ENCODE measurements at regions not wholly inside any gene's neighbourhood (a gene's known extent, or its start where the extent isn't known, plus 50 kb on each side); places are given as distances from the start of the nearest gene placed in this dataset.
"Not testable (repeated sequence)": the region's sequence is repeated elsewhere in the genome, so short reads cannot be mapped to it uniquely, and the experiment has no call there.

DNA sequence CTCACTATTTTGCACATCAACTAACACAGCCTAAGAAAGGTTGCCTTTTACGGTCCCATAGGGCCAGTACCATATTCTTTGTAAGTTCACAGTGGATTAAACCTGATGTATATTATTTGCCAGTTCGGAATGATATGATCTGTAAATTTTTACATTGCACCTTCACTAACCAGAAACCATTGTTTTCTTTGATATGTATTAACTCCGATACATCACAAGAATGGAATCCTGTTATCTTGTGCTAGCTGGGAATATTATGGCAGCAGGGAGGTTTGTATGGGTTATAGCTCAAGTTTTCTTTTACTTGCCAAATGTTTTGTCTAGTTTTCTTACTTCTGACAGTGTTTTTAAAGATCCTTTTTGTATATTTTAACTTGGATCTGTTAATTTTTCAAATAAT, 51.4 kb upstream of the S1PR1 start:
- no peak for DNase-seq (ENCODE audit: low read depth in 1 of 2, low spot score in 1 of 2)

DNA sequence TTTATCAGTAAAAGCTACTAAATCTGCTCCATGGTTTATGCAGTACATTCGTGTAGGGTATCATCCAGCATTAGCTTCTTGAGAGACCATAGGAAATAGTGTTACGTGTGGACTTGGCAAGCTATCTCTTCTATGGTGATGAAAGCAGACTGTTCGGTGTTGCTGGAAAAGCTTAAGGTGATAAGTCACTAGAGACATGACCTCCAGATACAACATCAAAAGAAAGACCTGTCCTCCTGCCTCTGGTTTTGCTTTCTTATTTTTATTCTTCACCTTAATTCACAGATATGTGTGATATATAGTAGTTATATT, 53.5 kb upstream of the S1PR1 start:
- DNase-seq (ENCODE audit: low read depth in 1 of 2, low spot score in 1 of 2) = no peak

DNA sequence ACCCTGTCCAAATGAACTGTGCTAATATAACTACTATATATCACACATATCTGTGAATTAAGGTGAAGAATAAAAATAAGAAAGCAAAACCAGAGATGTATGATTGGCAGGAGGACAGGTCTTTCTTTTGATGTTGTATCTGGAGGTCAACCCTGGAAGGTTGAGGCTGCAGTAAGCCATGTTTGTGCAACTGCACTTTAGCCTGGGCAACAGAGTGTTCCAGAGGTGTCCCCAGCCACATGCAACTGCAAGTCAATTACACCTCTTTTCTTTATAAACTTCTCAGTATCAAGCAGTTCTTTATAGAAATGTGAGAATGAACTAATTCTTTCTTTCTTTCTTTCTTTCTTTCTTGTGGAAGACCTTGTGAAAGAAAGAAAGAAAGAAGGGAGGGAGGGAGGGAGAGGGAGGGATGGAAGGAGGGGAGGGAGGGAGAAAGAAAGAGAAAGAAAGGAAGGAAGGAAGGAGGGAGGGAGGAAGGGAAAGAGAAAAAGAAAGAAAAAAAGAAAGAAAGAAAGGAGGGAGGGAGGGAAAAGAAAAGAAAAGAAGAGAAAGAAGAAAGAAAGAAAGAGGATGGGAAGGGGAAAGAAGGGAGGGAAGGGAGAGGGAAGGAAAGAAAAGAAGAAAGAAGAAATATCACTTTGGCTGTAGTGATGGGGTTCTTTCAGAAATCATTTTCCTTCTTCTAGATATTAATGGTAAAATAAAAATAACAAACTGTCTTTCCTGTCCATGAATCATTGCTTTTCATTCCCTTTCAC, 54.0 kb upstream of the S1PR1 start:
- DNase-seq (ENCODE audit: low read depth in 1 of 2, low spot score in 1 of 2) = no peak

DNA sequence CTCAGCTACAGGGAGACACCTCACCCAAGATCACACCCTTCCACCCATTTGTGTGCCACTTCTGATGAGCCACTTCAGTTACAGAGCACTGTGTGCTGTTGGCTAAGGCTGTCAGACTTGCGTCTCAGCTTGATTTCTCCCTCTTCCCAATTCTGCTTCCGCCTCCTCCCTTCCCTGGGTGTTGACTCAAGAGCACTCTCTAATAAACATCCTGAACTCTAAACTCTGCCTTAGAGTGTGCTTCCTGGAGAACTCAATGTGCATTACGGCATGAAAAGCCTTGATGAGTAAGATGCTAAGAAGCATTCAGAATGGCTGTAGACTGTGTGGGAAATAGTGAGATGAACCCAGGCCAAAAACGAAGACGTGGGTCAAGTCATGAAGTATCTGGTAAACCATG, 54.9 kb upstream of the S1PR1 start:
- DNase-seq (ENCODE audit: low read depth in 1 of 2, low spot score in 1 of 2) = no peak

DNA sequence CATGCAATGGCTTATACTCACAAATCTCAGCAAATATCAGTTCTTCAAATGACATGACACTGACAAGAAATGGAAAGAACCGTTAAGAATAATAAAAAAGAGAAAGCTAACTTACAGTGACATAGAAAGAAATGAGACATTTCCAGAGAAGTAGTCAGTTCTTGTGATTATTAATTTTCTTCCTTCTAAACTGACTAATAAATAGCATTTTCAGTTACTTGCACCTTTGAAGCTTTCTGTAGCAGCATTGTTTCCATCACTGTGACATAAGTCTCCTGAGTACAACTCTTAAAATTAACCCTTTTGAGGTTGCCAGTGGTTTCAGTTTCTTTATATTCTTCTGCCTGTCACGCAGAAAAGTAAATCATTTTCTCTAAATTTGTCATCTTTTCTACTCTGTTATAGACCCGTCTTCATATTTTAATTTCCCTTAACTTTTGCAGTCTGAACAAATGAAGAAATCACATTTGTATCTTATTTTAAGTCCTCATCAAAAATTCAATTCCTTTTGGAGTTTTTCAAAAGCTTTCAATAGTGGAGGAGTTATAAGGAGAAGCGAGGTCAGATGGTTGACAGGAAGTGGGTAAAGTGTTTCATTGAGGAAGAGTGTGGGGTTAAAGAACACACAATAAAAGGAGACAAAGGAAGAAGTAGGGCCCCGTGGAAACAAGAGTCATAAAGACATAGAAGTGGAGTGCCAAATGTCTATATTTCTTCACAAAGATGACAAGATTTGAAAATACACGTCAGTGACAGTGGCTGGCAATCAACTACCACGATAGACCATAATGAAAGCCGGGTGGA, 57.9 kb upstream of the S1PR1 start:
- no peak for DNase-seq (ENCODE audit: low read depth in 1 of 2, low spot score in 1 of 2)

DNA sequence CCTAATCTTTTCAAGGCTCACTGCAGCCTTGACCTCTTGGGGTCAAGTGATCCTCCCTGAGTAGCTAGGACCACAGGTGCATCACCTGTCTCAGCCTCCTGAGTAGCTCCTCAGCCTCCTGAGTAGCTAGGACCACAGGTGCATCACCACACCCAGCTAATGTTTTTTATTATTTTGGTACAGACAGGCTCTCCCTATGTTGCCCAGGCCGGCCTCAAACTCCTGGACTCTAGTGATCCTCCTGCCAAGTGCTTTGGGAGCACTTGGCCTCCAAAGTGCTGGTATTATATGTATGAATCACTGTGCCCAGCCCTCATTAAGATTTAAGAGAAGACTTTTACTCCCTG, 58.5 kb upstream of the S1PR1 start:
- DNase-seq (ENCODE audit: low read depth in 1 of 2, low spot score in 1 of 2) = no peak

DNA sequence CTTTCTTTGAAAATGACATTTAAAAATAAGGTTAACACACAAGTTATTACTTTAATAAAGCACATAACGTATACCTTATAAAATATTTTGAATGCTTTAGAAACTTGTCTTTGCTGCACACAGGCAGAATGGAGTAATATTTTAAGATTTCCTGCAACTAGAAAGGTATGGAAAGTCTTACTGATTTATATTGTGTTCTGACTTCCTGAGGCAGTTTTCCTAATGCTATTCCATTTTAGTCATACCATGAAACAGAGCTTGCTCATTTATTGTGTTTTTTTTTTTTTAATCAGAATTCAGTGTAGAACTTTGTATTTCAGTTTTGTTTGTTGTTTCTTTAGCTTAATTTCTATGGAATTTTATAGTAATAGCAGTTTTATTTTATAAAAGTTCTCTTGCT, 60.9 kb upstream of the S1PR1 start:
- DNase-seq (ENCODE audit: low read depth in 1 of 2, low spot score in 1 of 2) = no peak

DNA sequence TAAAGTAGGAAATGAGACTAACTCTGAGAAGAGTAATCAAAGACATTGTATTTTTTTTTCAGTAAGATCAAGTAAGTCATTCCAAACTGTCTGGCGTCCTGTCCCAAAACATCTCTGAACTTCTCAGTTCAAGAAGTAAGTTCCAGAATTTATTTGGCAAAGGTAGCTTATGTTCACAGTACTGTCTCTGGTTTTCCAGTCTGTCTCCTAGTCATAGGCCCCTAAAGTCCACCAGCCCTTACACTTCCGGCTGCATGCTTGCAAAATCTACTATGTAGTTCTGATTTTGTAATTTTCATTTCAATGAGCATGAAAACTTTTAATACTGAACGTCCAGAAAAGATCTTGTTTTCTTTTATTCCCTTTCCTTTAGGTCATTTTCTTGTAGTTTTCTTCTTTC, 61.4 kb upstream of the S1PR1 start:
- no peak for DNase-seq (ENCODE audit: low read depth in 1 of 2, low spot score in 1 of 2)

DNA sequence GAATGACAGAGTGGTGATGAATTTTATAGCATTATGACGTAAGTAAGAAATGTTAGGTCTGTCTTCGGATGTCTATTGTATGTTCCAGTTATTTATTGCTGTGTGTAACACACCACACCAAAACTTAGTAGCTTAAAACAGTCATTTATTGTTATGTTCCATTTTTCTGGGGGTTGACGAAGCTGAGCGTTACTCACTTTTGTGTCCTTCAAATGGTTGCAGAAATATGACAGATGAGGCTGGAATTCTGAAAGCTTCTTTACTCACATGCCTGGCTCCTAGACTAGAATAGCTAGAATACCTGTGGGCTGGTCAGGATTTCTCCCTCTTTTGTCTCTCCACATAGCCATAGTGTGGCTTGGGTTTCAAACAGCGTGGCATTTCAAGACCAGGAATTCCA, 62.1 kb upstream of the S1PR1 start:
- DNase-seq (ENCODE audit: low read depth in 1 of 2, low spot score in 1 of 2) = no peak

DNA sequence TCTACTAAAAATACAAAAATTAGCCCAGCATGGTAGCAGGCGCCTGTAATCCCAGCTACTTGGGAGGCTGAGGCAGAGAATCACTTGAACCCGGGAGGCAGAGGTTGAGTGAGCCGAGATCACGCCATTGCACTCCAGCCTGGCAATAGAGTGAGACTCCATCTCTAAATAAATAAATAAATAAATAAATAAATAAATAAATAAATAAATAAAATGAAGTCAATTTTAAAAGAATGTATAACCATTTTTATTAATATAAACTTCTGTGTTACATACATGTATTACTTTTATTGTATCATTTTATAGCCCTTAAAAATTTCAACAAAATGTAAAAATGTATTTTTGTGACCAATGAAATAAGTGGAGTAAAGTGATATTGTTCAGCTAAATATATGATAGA, 62.5 kb upstream of the S1PR1 start:
- not testable (repeated sequence) for DNase-seq (ENCODE audit: low read depth in 1 of 2, low spot score in 1 of 2)

DNA sequence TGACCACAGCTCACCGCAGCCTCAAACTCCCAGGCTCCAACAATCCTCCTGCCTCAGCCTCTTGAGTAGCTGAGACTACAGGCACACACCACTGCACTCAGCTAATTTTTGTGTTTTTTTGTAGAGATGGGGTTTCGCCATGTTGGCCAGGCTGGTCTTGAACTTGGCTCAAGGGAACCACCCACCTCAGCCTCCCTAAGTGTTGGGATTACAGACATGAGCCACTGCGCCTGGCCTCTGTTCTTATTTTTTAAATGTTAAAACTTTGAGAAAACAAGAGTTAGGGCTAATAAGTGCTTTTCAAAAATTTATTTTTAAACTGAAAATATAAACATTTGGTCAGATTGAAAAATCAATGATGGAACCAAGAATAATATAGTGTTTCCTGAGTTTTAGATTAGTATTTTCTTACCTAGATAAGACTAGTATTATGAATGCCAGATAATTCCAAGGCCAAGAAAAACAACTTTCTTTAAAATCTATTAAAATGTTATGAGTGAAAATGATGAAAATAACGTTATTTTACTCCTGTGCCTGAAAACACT, 66.2 kb upstream of the S1PR1 start:
- no peak for DNase-seq (ENCODE audit: low read depth in 1 of 2, low spot score in 1 of 2)

DNA sequence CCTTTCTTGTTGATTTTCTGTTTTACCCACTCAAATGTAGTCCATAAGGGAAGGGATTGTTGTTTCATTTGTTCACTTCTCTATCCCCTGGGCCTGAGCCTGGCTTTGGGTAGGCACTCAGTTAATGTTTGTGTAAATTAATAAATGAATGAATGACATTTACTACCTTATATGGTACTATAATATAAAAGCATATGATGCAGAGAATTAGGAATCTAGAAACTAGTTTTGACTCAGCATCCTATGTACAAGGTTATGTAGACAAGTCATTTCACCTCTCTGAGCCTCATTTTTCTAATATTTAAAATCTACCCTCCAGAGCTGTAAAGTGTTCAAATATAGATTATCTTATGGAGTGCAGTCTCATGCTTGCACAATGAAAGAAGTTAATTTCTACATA, 68.9 kb upstream of the S1PR1 start:
- DNase-seq (ENCODE audit: low read depth in 1 of 2, low spot score in 1 of 2) = no peak

DNA sequence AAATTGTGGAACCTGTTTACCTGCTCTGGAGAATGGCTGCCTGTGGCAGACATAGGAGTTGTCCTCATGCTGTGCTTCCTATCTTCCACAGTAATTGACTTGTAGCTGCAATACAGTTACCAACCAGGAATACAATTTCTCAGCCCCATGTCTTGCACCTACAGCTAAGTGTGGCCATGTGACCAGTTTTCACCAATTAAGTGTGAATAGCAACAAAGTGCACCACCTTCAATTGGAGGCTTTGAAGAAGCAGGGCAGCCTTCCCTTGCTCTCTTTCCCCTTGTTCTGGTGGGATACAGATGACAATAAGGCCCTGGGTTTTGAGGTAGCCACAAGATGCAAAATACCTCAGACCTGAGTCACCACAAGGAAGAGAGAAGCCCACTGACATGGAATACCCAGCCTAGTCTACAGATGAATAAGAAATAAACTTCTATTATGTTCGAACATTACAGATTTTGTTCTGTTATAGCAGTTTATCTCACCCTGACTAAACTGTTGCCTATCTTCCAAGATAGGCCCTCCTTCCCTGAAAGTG, 70.2 kb upstream of the S1PR1 start:
- no peak for DNase-seq (ENCODE audit: low read depth in 1 of 2, low spot score in 1 of 2)

DNA sequence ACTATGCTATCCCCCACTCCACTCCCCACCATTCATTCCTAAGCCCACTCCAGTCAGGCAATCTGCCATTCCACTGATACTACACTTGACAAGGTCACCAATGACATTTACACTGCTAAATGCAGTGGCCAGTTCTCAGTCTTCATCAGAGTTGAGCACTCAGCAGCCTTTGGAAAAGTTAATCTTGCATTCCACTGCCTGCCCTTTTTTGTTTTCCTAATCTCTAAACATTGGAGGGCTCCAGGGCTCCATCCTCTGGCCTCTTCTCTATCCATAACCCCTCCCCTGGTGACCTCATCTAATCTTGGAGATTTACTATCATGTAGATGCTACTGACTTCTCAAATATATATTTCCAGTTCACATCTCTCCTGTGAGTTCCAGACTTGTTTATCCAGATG, 70.9 kb upstream of the S1PR1 start:
- DNase-seq (ENCODE audit: low read depth in 1 of 2, low spot score in 1 of 2) = no peak

DNA sequence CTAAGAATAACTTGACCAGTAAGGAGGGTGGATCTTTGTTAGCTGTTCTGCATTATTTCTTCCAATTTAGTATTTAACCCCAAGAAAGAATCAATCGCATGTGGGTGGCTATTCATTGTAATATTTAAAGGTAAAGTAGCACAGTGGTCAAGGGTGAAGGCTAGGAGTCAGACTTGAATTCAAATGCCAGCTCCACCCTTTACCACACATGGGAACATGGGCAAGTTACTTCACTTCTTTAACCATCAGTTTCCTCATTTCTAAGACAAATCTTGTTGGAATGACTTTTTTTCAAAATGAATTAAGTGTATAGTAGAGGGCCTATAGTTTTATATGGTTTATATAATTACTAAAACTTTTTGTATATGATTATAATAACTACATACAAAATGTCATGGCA, 71.3 kb upstream of the S1PR1 start:
- no peak for DNase-seq (ENCODE audit: low read depth in 1 of 2, low spot score in 1 of 2)

DNA sequence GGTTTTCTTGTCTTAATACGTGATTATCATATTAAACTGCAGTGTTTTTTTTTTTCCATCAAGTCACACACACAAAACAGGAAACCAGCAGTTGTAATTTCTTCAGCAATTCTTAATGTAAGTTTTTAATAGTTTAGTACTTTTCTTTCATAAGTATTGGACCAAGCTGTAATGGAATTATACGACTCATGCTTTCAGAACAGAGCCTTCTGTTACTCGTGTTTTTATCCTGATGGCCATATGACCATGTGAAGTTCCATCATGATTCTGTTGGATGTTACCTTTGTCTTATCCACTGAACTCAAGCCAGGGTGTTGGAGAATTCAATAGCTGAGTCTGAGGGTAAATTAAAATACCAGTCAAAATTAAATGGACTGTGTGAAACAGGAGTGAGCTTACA, 72.0 kb upstream of the S1PR1 start:
- no peak for DNase-seq (ENCODE audit: low read depth in 1 of 2, low spot score in 1 of 2)

DNA sequence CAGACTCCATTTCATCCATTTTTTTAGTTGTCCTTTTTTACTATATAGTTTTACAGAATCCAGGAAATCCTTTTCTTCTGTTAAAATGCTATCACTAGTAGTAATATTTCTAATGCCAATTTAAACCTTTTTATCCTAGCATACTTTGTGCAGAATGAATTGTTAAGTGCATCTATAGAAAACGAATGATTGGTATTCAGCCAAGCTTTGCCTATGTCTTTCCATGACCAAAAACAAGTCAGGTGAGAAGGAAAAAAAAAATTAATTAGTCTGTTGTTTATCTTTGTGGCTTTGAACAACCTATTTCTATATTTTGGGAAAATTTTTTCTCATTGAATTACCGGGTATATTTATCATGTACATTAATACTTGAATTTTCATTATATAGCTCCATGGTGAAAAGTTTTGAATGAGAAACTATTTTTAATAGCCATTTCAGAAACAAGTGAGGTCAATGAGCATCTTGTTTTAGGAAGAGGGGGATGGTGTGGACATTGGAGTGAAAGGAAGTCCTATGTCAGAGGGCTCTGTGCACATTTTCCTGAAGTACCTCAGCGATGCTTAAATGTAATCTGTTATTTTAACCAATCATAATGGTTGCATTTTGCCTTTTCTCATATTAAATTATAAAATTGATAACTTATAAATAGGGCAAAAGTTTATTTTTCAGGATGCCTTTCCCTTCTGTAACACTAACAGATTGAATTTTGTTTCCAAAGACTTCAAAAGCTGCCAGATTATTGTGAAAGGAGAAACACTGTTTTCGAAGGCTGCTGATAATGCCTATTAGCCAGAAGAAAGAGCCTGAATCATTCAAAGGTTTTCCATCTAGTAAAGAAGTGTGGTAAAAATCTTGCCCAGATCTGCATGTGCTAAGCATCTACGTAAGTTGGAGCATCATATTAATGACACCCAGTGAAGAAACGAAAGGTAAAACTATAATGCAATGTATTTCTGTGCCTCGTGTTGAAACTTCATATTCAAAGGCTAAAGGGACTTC, 73.8 kb upstream of the S1PR1 start:
- no peak for DNase-seq (ENCODE audit: low read depth in 1 of 2, low spot score in 1 of 2)

DNA sequence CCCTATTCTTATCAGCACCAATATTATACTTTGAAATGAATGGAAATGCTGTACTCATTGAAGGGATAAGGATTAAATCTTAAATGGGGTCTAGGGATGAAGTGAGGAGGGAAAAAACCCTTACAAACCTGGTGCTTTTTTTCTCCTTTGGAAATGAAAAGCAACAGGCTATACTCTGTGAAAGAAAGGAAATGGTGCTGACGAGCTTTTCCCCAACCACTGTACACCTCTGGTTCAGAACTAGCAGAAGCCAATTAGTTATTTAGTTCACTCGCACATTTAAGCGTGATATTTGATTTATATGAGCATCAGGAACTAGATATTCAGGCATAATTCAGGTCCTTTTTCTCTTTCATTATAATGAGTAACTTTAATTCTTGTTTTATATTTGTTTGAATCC, 74.5 kb upstream of the S1PR1 start:
- no peak for DNase-seq (ENCODE audit: low read depth in 1 of 2, low spot score in 1 of 2)

DNA sequence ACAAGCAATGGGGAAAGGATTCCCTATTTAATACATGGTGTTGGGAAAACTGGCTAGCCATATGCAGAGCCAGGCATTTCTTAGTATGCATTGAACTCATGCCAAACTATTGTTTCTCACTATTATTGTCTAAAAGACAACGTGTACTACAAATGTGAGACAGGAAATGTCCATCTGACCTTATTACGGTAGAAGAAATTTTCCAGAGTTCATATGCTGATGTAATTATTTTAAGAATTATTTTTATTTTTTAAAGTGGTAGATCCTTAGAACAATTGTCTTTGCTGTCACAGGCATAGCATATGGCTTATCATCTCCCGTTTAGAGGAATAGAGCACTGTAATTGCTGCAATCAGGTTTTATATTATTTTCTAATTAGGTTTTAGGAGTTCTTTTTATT, 75.2 kb upstream of the S1PR1 start:
- DNase-seq (ENCODE audit: low read depth in 1 of 2, low spot score in 1 of 2) = no peak

DNA sequence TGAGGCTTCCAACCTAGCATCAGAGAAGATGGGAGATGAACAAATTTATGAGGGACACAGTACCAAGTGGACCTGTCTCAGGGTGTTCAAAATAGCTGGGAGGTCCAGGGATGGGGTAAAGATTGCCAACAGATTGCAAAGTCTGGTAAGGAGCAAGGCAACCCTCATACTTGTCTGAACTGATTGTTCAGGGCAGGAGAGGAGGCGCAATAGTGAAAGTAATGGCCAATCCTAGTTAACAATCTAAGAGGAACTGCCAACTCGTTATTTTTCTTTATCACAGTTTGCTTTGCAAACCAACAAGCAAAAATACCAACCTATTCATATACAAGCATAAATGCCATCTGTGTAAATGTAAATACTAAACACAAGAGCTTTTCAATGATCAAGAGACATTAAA, 78.4 kb upstream of the S1PR1 start:
- DNase-seq (ENCODE audit: low read depth in 1 of 2, low spot score in 1 of 2) = no peak

DNA sequence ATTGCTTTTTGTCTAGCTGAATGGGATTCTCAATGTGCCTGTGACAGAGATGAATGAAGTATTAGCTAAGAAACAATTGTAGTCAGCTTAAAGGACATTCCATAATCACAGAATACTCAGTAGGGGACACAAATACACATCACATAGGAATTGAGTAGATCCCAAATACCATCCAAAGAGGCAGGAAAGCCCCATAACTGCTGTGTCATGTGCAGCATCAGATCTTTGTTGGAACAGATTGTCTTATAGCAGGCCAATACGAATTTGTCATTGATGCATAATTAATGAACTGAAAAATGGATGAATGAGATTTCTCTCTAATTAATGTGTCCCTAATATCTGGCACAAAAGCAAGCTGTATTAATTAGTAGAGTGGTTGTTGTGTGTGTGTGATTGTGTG, 82.3 kb upstream of the S1PR1 start:
- no peak for DNase-seq (ENCODE audit: low read depth in 1 of 2, low spot score in 1 of 2)

All from stimulated activated CD4-positive, alpha-beta T cell treated with anti-CD3 and anti-CD28 coated beads, Interleukin-15, amount 100 ng/mL, for 1 hour (primary cell).